GM12878 (cell line): ENCODE measurements at regions not wholly inside any gene's neighbourhood (a gene's known extent, or its start where the extent isn't known, plus 50 kb on each side); places are given as distances from the start of the nearest gene placed in this dataset.

Experiments
- ATAC-seq: fragments of 200-7000 bp; cut with Tn5 transposase; 3 replicates; pipeline ENCODE4 v1.9.1; 2020; ENCODE audit warnings: mild to moderate bottlenecking, moderate library complexity
- BruUV-seq: library from RNA; stranded (reverse); fragments of 400-500 nt; replicated peaks from 2 replicates; lab custom pipeline; 2021; lab: Mats Ljungman, UMichigan
- CTCF ChIA-PET: fragments of 300-600 bp; sonication (Branson Sonifier 250); formaldehyde crosslinking; extraction: SDS; loops from one replicate; lab custom pipeline; 2021; ENCODE audit warnings: inconsistent platforms; lab: Yijun Ruan, JAX
- POLR2A ChIA-PET: fragments of 350-600 bp; formaldehyde crosslinking; extraction: SDS; loops from one replicate; lab custom pipeline; 2021; ENCODE audit warnings: inconsistent platforms; lab: Charles Lee
- RAD21 ChIA-PET: fragments of 300-600 bp; sonication (Branson Sonifier 250); formaldehyde crosslinking; loops from one replicate; lab custom pipeline; 2023; ENCODE audit warnings: antibody characterized with exemption; ENCODE audit not compliant: unreplicated experiment; lab: Charles Lee
- SMC1A ChIA-PET: fragments of 300-600 bp; sonication (Branson Sonifier 250); formaldehyde crosslinking; loops from one replicate; lab custom pipeline; 2023; ENCODE audit not compliant: unreplicated experiment, uncharacterized antibody; lab: Charles Lee
- DNase-seq: peaks from one replicate; pipeline ENCODE4 v3.0.0-alpha.2; 2011; ENCODE audit warnings: low read depth, low spot score
- FAIRE-seq: peaks from 3 replicates; lab custom pipeline; 2011; peaks lifted over from hg19 to GRCh38; lab: Jason Lieb, UNC
- H2AFZ ChIP-seq: 2 replicates; pipeline ENCODE4 v1.6.0; 2011; ENCODE audit warnings: low read depth, low read length, control low read depth; ENCODE audit not compliant: control insufficient read depth
- H3K27ac ChIP-seq: 2 replicates; pipeline ENCODE4 v1.5.1; 2011; ENCODE audit warnings: control low read depth; ENCODE audit not compliant: control insufficient read depth, insufficient read depth
- H3K27me3 ChIP-seq, 2 experiments: replicated peaks in 1 of 2; 2 replicates each; pipeline versions ENCODE4 v1.6.0 to v1.6.1; 2011; ENCODE audit warnings: low read length in 1 of 2; ENCODE audit not compliant: control insufficient read depth in 2 of 2, insufficient read depth in 2 of 2
- H3K36me3 ChIP-seq, 2 experiments: 2 replicates each; pipeline ENCODE4 v1.5.1; 2011; ENCODE audit warnings: low read length in 1 of 2; ENCODE audit not compliant: control insufficient read depth in 2 of 2, insufficient read depth in 2 of 2
- H3K4me1 ChIP-seq: 2 replicates; pipeline ENCODE4 v1.6.1; 2011; ENCODE audit warnings: mild to moderate bottlenecking, low read length, moderate library complexity, mixed read lengths; ENCODE audit not compliant: control insufficient read depth, insufficient read depth
- H3K4me2 ChIP-seq: 2 replicates; pipeline ENCODE4 v1.6.0; 2011; ENCODE audit warnings: control low read depth; ENCODE audit not compliant: control insufficient read depth, insufficient read depth
- H3K4me3 ChIP-seq: fragments of 200-600 bp; sonication (generic); 2 replicates; pipeline ENCODE4 v1.5.1; 2016
- H3K79me2 ChIP-seq: 2 replicates; pipeline ENCODE4 v1.6.0; 2011; ENCODE audit warnings: low read length; ENCODE audit not compliant: control insufficient read depth, insufficient read depth
- H3K9ac ChIP-seq: 2 replicates; pipeline ENCODE4 v1.8.0; 2011; ENCODE audit warnings: low read length, control low read depth, mixed read lengths; ENCODE audit not compliant: control insufficient read depth, insufficient read depth
- H3K9me3 ChIP-seq: replicated peaks from 3 replicates; pipeline ENCODE4 v1.5.1; 2011; ENCODE audit warnings: mild to moderate bottlenecking, low read length; ENCODE audit not compliant: control insufficient read depth, insufficient read depth
- H4K20me1 ChIP-seq: 2 replicates; pipeline ENCODE4 v1.6.0; 2011; ENCODE audit not compliant: control insufficient read depth, insufficient read depth
- BHLHE40 ChIP-seq, 2 experiments: fragments of 450-650 bp in 1 of 2; IDR thresholded peaks; 2 replicates each; pipeline ENCODE4 v1.6.1; 2011 to 2017; ENCODE audit warnings: low read depth in 2 of 2, borderline replicate concordance in 1 of 2, improper control_type of control experiment in 1 of 2, low read length in 1 of 2, mild to moderate bottlenecking in 1 of 2
- CBX3 ChIP-seq: fragments of 200-600 bp; sonication (generic); IDR thresholded peaks from 2 replicates; pipeline ENCODE4 v1.6.1; 2016; ENCODE audit warnings: low read depth, borderline replicate concordance
- CREB1 ChIP-seq: IDR thresholded peaks from 2 replicates; pipeline ENCODE4 v1.6.1; 2012; ENCODE audit warnings: low read depth, mild to moderate bottlenecking, inconsistent platforms
- IRF3 ChIP-seq: fragments of 450-650 bp; IDR thresholded peaks from 2 replicates; pipeline ENCODE4 v1.6.1; 2014; ENCODE audit warnings: mild to moderate bottlenecking
- NR2C1 ChIP-seq: fragments of 450-650 bp; IDR thresholded peaks from 2 replicates; pipeline ENCODE4 v1.6.1; 2017; ENCODE audit warnings: antibody characterized with exemption, mild to moderate bottlenecking, moderate library complexity
- POLR2AphosphoS2 ChIP-seq: IDR thresholded peaks from 2 replicates; pipeline ENCODE4 v1.6.1; 2011; ENCODE audit warnings: low read depth, mild to moderate bottlenecking, low read length, improper control_type of control experiment, moderate library complexity
- SKIL ChIP-seq: fragments of 450-650 bp; IDR thresholded peaks from 2 replicates; pipeline ENCODE4 v1.6.1; 2017; ENCODE audit warnings: mild to moderate bottlenecking, low read depth, inconsistent platforms; ENCODE audit not compliant: poor library complexity, severe bottlenecking
- SPI1 ChIP-seq: IDR thresholded peaks from 2 replicates; pipeline ENCODE4 v1.6.1; 2011; ENCODE audit warnings: low read depth, mild to moderate bottlenecking, low read length, moderate library complexity, borderline replicate concordance; ENCODE audit not compliant: insufficient read depth
- TAF1 ChIP-seq: IDR thresholded peaks from 2 replicates; pipeline ENCODE4 v1.6.1; 2011; ENCODE audit warnings: mild to moderate bottlenecking, low read depth, low read length, borderline replicate concordance
- WRNIP1 ChIP-seq: IDR thresholded peaks from 2 replicates; pipeline ENCODE4 v1.6.1; 2011; ENCODE audit warnings: low read depth, low read length, improper control_type of control experiment, borderline replicate concordance
- YBX1 ChIP-seq: fragments of 450-650 bp; IDR thresholded peaks from 2 replicates; pipeline ENCODE4 v1.6.1; 2016; ENCODE audit warnings: antibody characterized with exemption
- ZNF217 ChIP-seq: fragments of 450-650 bp; IDR thresholded peaks from 2 replicates; pipeline ENCODE4 v1.6.1; 2017; ENCODE audit warnings: antibody characterized with exemption, mild to moderate bottlenecking
- WGBS: methylation state at CpG from one replicate; pipeline ENCODE4 v1.1.6; 2016; ENCODE audit warnings: low lambda C conversion rate; ENCODE audit not compliant: insufficient replicate concordance, insufficient coverage; ENCODE audit errors: missing lambda C conversion rate; 5-methylcytosine and 5-hydroxymethylcytosine counted together
- in situ Hi-C: fragments of 300-500 bp; cut with MboI; formaldehyde crosslinking; loops from 9 replicates; pipeline ENCODE4 v1.14.3; 2018; ENCODE audit warnings: mixed read lengths
- intact Hi-C: fragments of 100-400 bp; cut with micrococcal nuclease; formaldehyde crosslinking; loops from one replicate; pipeline ENCODE4 v1.14.2; 2022; ENCODE audit not compliant: unreplicated experiment

- no peak for ATAC-seq
- H3K79me2 ChIP-seq, result no peaks in the 10 kb centered on the region
- H3K27ac ChIP-seq, result no peak overlapping the region
- H3K4me2 ChIP-seq, result no peak overlapping the region
- no peaks in the 10 kb centered on the region for H4K20me1 ChIP-seq
- FAIRE-seq, result no peak
- CTCF ChIA-PET, result no interaction called here
- intact Hi-C loops, result no loop called here
- in situ Hi-C loops, result no loop called here
- H3K9me3 ChIP-seq, result no peaks in the 10 kb centered on the region
- BruUV-seq, result no TSS peak
- TF ChIP-seq SKIL, result no peak
- TF ChIP-seq NR2C1, result no peak
- TF ChIP-seq YBX1, result no peak
- TF ChIP-seq SPI1, result no peak
- TF ChIP-seq ZNF217, result no peak
- no peak for TF ChIP-seq CBX3
- no peak for TF ChIP-seq BHLHE40 (IDR thresholded peaks at IDR 0.05; ENCODE audit: borderline replicate concordance in 1 of 2, low read depth in 2 of 2, low read length in 1 of 2)
- TF ChIP-seq IRF3, result no peak
- TF ChIP-seq CREB1, result no peak
- TF ChIP-seq POLR2AphosphoS2, result no peak
- no peak for TF ChIP-seq WRNIP1
- TF ChIP-seq TAF1, result no peak
- WGBS, result 26% methylated on average over 2 of the region's 2 CpGs
- DNase-seq, result no peak
- H3K4me3 ChIP-seq, result no peak overlapping the region
- no peaks in the 10 kb centered on the region for H3K4me1 ChIP-seq
- POLR2A ChIA-PET, result no interaction called here
- RAD21 ChIA-PET, result no interaction called here
- SMC1A ChIA-PET, result interaction anchor here (0.7 kb wide), 1 partner anchor 11 kb away, joined by 3 read pairs; no protein-coding TSS in a partner anchor
- H3K36me3 ChIP-seq, result no peaks in the 10 kb centered on the region
- H3K9ac ChIP-seq, result no peak overlapping the region
- H2AFZ ChIP-seq, result no peak overlapping the region
- H3K27me3 ChIP-seq, result no peaks in the 10 kb centered on the region
Observed at GRCh38 chr2:163207693-163208370, 369.3 kb upstream of the KCNH7 start.
